BLaER1 treated with 17β-estradiol and CSF1 and Interleukin-3, amounts not matched to agents 10 nM and 100 nM (cell line): ENCODE measurements at regions not wholly inside any gene's neighbourhood (a gene's known extent, or its start where the extent isn't known, plus 50 kb on each side); places are given as distances from the start of the nearest gene placed in this dataset.
"Not testable (repeated sequence)": the region's sequence is repeated elsewhere in the genome, so short reads cannot be mapped to it uniquely, and the experiment has no call there.

Source experiments
- H3K27ac ChIP-seq, 11 experiments: shearing (Covaris generic); formaldehyde crosslinking; 2 replicates each; pipeline ENCODE4 v1.8.1; 2022
- H3K27me3 ChIP-seq, 11 experiments: shearing (Covaris generic); formaldehyde crosslinking; 2 replicates each; pipeline ENCODE4 v1.8.1; 2022
- H3K36me3 ChIP-seq, 11 experiments: shearing (Covaris generic); formaldehyde crosslinking; 2 replicates each; pipeline ENCODE4 v1.8.1; 2022
- H3K4me1 ChIP-seq, 10 experiments: shearing (Covaris generic); formaldehyde crosslinking; 2 replicates each; pipeline ENCODE4 v1.8.1; 2022
- H3K4me2 ChIP-seq, 11 experiments: shearing (Covaris generic); formaldehyde crosslinking; 2 replicates each; pipeline ENCODE4 v1.8.1; 2022
- H3K4me3 ChIP-seq, 10 experiments: shearing (Covaris generic); formaldehyde crosslinking; 2 replicates each; pipeline ENCODE4 v1.8.1; 2022
- H3K9ac ChIP-seq, 11 experiments: shearing (Covaris generic); formaldehyde crosslinking; 2 replicates each; pipeline ENCODE4 v1.8.1; 2022
- H3K9me3 ChIP-seq, 11 experiments: shearing (Covaris generic); formaldehyde crosslinking; replicated peaks in 1 of 11; 2 replicates each; pipeline ENCODE4 v1.8.1; 2022
- H4K20me1 ChIP-seq, 11 experiments: shearing (Covaris generic); formaldehyde crosslinking; 2 replicates each; pipeline ENCODE4 v1.8.1; 2022
- Cebpa-rat ChIP-seq, 11 experiments: shearing (Covaris generic); IDR thresholded peaks; 2 replicates each; pipeline ENCODE4 v1.8.1; 2022

DNA sequence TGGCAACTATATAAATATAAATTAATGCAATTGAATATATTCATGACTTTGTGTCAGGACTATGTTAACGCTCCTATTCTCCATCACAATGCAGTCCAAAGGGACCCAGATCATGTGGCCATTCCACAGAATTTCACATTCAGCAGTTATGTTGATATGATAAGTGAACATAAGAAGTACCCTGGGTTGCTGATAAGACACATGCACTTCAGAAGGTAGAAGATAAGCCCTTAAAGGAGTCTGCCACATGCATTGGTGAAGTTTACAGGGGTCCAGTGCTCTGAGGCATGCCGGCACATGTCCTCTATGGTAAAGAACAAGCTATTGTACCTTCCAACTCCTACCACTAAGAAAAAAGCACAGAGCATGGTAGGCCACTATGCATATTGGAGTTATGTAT lies 76.4 kb downstream of the PHAX start:
- Histone ChIP-seq H3K36me3 (no peaks in the 10 kb centered on the region), H3K27ac (no peak overlapping the region), H3K4me2 (no peak overlapping the region), H3K27me3 (no peaks in the 10 kb centered on the region), H3K9ac (no peak overlapping the region), H3K9me3 (no peaks in the 10 kb centered on the region; a peak in 1 of 22 replicates), H3K4me3 (no peak overlapping the region), H3K4me1 (peaks cover 17 to 37% (median 28%) of the 10 kb centered on the region in 10 experiments), H4K20me1 (no peaks in the 10 kb centered on the region; a peak in 1 of 22 replicates)
- no peak for TF ChIP-seq Cebpa-rat (IDR thresholded peaks at IDR 0.05)

GRCh38 chr5:126680191-126680817 lies 79.6 kb downstream of the PHAX start:
- no peaks in the 10 kb centered on the region; a peak in 1 of 22 replicates for H3K9me3 ChIP-seq
- H3K27ac ChIP-seq, result peak overlapping the region in 7 of 11 experiments; percentile 17 to 48 (median 28); a peak in 9 of 22 replicates
- H4K20me1 ChIP-seq, result no peaks in the 10 kb centered on the region; a peak in 1 of 22 replicates
- peak overlapping the region in 2 of 10 experiments; percentile 5 to 16; a peak in 1 of 20 replicates for H3K4me3 ChIP-seq
- peak overlapping the region; percentile 49 to 82 (median 69) for H3K4me2 ChIP-seq
- no peaks in the 10 kb centered on the region for H3K27me3 ChIP-seq
- TF ChIP-seq Cebpa-rat (IDR thresholded peaks at IDR 0.05), result no peak
- no peaks in the 10 kb centered on the region for H3K36me3 ChIP-seq
- H3K4me1 ChIP-seq, result peaks cover 25 to 65% (median 55%) of the 10 kb centered on the region in 10 experiments
- peak overlapping the region in 5 of 11 experiments; percentile 7 to 36 (median 12); a peak in 3 of 22 replicates for H3K9ac ChIP-seq

DNA sequence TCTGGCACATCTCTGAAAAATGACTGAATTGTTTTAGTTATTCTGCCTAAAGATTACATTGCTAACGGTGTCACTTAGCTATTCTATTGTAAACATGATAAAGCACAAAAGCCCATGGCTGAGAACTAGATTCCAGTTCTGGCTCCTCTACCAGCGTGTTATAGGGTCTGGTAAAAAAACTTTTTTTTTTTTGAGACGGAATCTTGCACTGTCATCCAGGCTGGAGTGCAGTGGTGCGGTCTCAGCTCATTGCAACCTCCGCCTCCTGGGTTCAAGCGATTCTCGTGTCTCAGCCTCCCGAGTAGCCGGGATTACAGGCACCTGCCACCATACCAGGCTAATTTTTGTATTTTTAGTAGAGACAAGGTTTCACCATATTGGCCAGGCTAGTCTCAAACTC lies 80.6 kb downstream of the PHAX start:
- H3K36me3 ChIP-seq, H3K27me3 ChIP-seq, H3K27ac ChIP-seq, H3K9ac ChIP-seq, H3K4me3 ChIP-seq, H3K9me3 ChIP-seq, H4K20me1 ChIP-seq: not testable (repeated sequence)
- Histone ChIP-seq H3K4me1 (peaks cover 25 to 73% (median 64%) of the 10 kb centered on the region in 10 experiments), H3K4me2 (peak overlapping the region in 1 of 11 experiments; percentile 66; a peak in 1 of 22 replicates)

GRCh38 chr5:126681970-126682369 lies 81.2 kb downstream of the PHAX start:
- no peak overlapping the region for H3K9ac ChIP-seq
- H3K9me3 ChIP-seq, result no peaks in the 10 kb centered on the region; a peak in 1 of 22 replicates
- no peak overlapping the region for H3K27ac ChIP-seq
- H3K4me1 ChIP-seq, result peaks cover 25 to 77% (median 68%) of the 10 kb centered on the region in 10 experiments
- no peaks in the 10 kb centered on the region for H3K27me3 ChIP-seq
- H3K4me2 ChIP-seq, result no peak overlapping the region
- H3K36me3 ChIP-seq, result no peaks in the 10 kb centered on the region
- no peak overlapping the region for H3K4me3 ChIP-seq
- TF ChIP-seq Cebpa-rat (IDR thresholded peaks at IDR 0.05), result no peak
- no peaks in the 10 kb centered on the region for H4K20me1 ChIP-seq

GRCh38 chr5:126682856-126683255 lies 82.1 kb downstream of the PHAX start:
- H3K9ac ChIP-seq, result no peak overlapping the region
- no peaks in the 10 kb centered on the region for H3K27me3 ChIP-seq
- peak overlapping the region in 7 of 11 experiments; percentile 8 to 98 (median 86); a peak in 10 of 22 replicates for H3K4me2 ChIP-seq
- no peak for TF ChIP-seq Cebpa-rat (IDR thresholded peaks at IDR 0.05)
- peak overlapping the region in 2 of 11 experiments; percentile 20 to 88; a peak in 2 of 22 replicates for H3K27ac ChIP-seq
- no peaks in the 10 kb centered on the region for H4K20me1 ChIP-seq
- no peaks in the 10 kb centered on the region for H3K36me3 ChIP-seq
- peaks cover 25 to 86% (median 77%) of the 10 kb centered on the region in 10 experiments for H3K4me1 ChIP-seq
- H3K9me3 ChIP-seq, result no peaks in the 10 kb centered on the region; a peak in 1 of 22 replicates
- no peak overlapping the region for H3K4me3 ChIP-seq

DNA sequence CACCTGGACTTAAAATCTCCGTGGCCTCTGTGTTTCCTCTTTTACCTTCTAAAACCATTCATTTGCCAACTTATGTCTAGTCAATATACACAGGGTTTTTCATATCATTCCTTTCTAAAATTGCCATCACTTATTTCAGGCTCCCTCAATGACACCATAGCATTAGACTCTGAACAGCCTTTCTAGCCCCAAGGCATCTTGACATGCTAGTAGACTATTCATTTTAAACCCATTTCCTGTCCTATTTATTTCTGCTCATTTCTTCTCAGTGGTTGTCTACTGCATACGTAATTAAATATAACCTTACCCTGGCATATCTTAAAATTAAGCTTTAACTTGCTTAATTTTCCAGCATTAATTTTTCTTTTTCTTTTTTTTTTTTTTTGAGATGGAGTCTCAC lies 83.2 kb downstream of the PHAX start:
- no peak for TF ChIP-seq Cebpa-rat (IDR thresholded peaks at IDR 0.05)
- Histone ChIP-seq H3K27me3 (no peaks in the 10 kb centered on the region), H3K9me3 (no peaks in the 10 kb centered on the region; a peak in 1 of 22 replicates), H3K36me3 (no peaks in the 10 kb centered on the region), H3K27ac (peak overlapping the region in 3 of 11 experiments; percentile 1 to 88 (median 79); a peak in 4 of 22 replicates), H4K20me1 (no peaks in the 10 kb centered on the region), H3K9ac (no peak overlapping the region), H3K4me2 (peak overlapping the region in 7 of 11 experiments; percentile 8 to 98 (median 86); a peak in 11 of 22 replicates), H3K4me3 (no peak overlapping the region), H3K4me1 (peaks cover 25 to 89% (median 75%) of the 10 kb centered on the region in 10 experiments)

- Histone ChIP-seq H3K27ac (peak overlapping the region in 8 of 11 experiments; percentile 8 to 88 (median 69); a peak in 14 of 22 replicates), H3K4me2 (peak overlapping the region; percentile 21 to 98 (median 82)), H3K4me1 (peaks cover 16 to 79% (median 66%) of the 10 kb centered on the region in 10 experiments), H3K9ac (peak overlapping the region in 9 of 11 experiments; percentile 31 to 74 (median 45); a peak in 14 of 22 replicates)
- H3K9me3 ChIP-seq, H3K4me3 ChIP-seq, H4K20me1 ChIP-seq, H3K36me3 ChIP-seq, H3K27me3 ChIP-seq: not testable (repeated sequence)
Measured at GRCh38 chr5:126684656-126685442, 84.1 kb downstream of the PHAX start.

GRCh38 chr5:126686451-126687126 lies 85.8 kb downstream of the PHAX start:
- Histone ChIP-seq H3K4me3 (peak overlapping the region in 4 of 10 experiments; percentile 14 to 28 (median 20); a peak in 5 of 20 replicates), H3K4me1 (peaks cover 8 to 63% (median 54%) of the 10 kb centered on the region in 10 experiments; a peak in 18 of 20 replicates), H3K9me3 (no peaks in the 10 kb centered on the region; a peak in 1 of 22 replicates), H3K36me3 (no peaks in the 10 kb centered on the region), H4K20me1 (no peaks in the 10 kb centered on the region), H3K9ac (peak overlapping the region in 7 of 11 experiments; percentile 3 to 74 (median 64); a peak in 10 of 22 replicates), H3K27ac (peak overlapping the region in 8 of 11 experiments; percentile 38 to 88 (median 65); a peak in 14 of 22 replicates), H3K4me2 (peak overlapping the region in 10 of 11 experiments; percentile 33 to 98 (median 85); a peak in 19 of 22 replicates), H3K27me3 (no peaks in the 10 kb centered on the region)
- TF ChIP-seq Cebpa-rat (IDR thresholded peaks at IDR 0.05), result peak in 4 of 11 experiments; percentile 26 to 63 (median 43); a peak in 2 of 22 replicates
